OCI-LY1 (cell line): ENCODE measurements at regions not wholly inside any gene's neighbourhood (a gene's known extent, or its start where the extent isn't known, plus 50 kb on each side); places are given as distances from the start of the nearest gene placed in this dataset.

Experiments
- H2AFZ ChIP-seq: fragments of 200-600 bp; sonication (generic), shearing (Covaris generic); 2 replicates; pipeline ENCODE4 v1.6.0; 2014; ENCODE audit warnings: antibody characterized with exemption, mild to moderate bottlenecking, low read length
- H3F3A ChIP-seq: fragments of 200-600 bp; sonication (generic), shearing (Covaris generic); 2 replicates; pipeline ENCODE4 v1.6.0; 2014; ENCODE audit warnings: mild to moderate bottlenecking, antibody characterized with exemption, low read length, moderate library complexity; ENCODE audit not compliant: insufficient read depth
- H3K27ac ChIP-seq: fragments of 200-600 bp; sonication (generic); 2 replicates; pipeline ENCODE4 v1.5.1; 2014; ENCODE audit warnings: low read length, mixed run types, mild to moderate bottlenecking, low read depth; ENCODE audit not compliant: poor library complexity, severe bottlenecking
- H3K27me3 ChIP-seq: fragments of 200-600 bp; sonication (generic); 2 replicates; pipeline ENCODE4 v1.6.0; 2014; ENCODE audit warnings: antibody characterized with exemption, mild to moderate bottlenecking, low read length, moderate library complexity; ENCODE audit not compliant: insufficient read depth
- H3K36me3 ChIP-seq: fragments of 200-600 bp; sonication (generic); 2 replicates; pipeline ENCODE4 v1.6.1; 2014; ENCODE audit warnings: mild to moderate bottlenecking, antibody characterized with exemption, low read length, moderate library complexity, mixed read lengths; ENCODE audit not compliant: insufficient read depth
- H3K4me1 ChIP-seq: fragments of 200-600 bp; sonication (generic); 2 replicates; pipeline ENCODE4 v1.5.1; 2014; ENCODE audit warnings: mild to moderate bottlenecking, low read length, moderate library complexity; ENCODE audit not compliant: insufficient read depth, severe bottlenecking
- H3K4me2 ChIP-seq: fragments of 200-600 bp; sonication (generic), shearing (Covaris generic); 2 replicates; pipeline ENCODE4 v1.6.1; 2014; ENCODE audit warnings: low read length
- H3K4me3 ChIP-seq: fragments of 200-600 bp; sonication (generic); 2 replicates; pipeline ENCODE4 v1.5.1; 2014; ENCODE audit warnings: low read length, low read depth, mild to moderate bottlenecking, mixed read lengths; ENCODE audit not compliant: poor library complexity, severe bottlenecking
- H3K79me2 ChIP-seq: fragments of 200-600 bp; shearing (Covaris generic); 2 replicates; pipeline ENCODE4 v1.6.1; 2016; ENCODE audit warnings: mixed run types, low read length, mixed read lengths; ENCODE audit not compliant: insufficient read depth
- H3K9ac ChIP-seq: fragments of 200-600 bp; sonication (generic), shearing (Covaris generic); 2 replicates; pipeline ENCODE4 v1.6.1; 2014; ENCODE audit warnings: mild to moderate bottlenecking, low read length, mixed read lengths
- H3K9me2 ChIP-seq: fragments of 200-600 bp; sonication (generic), shearing (Covaris generic); 2 replicates; pipeline ENCODE4 v1.6.1; 2014; ENCODE audit warnings: low read depth, mild to moderate bottlenecking, low read length, mixed read lengths
- H3K9me3 ChIP-seq: fragments of 200-600 bp; shearing (Covaris generic); 2 replicates; pipeline ENCODE4 v1.6.1; 2014; ENCODE audit warnings: low read length, mixed read lengths
- H4K20me1 ChIP-seq: fragments of 200-600 bp; sonication (generic), shearing (Covaris generic); 2 replicates; pipeline ENCODE4 v1.6.0; 2016; ENCODE audit warnings: mild to moderate bottlenecking, low read length; ENCODE audit not compliant: insufficient read depth
- CTCF ChIP-seq: fragments of 200-600 bp; sonication (generic), shearing (Covaris generic); IDR thresholded peaks from 2 replicates; pipeline ENCODE4 v1.5.1; 2017; ENCODE audit warnings: mild to moderate bottlenecking, antibody characterized with exemption, low read length, moderate library complexity, mixed read lengths
- EZH2 ChIP-seq: fragments of 200-600 bp; sonication (generic), shearing (Covaris generic); IDR thresholded peaks from 2 replicates; pipeline ENCODE4 v1.8.0; 2017; ENCODE audit warnings: borderline replicate concordance, mixed run types, mild to moderate bottlenecking, antibody characterized with exemption, low read length, moderate library complexity, mixed read lengths

- Histone ChIP-seq H3K27me3 (no peaks in the 10 kb centered on the region), H3K4me1 (no peaks in the 10 kb centered on the region), H3K9me3 (no peaks in the 10 kb centered on the region), H3K9me2 (no peaks in the 10 kb centered on the region), H3K36me3 (no peaks in the 10 kb centered on the region), H3K27ac (no peak overlapping the region), H3F3A (no peaks in the 10 kb centered on the region), H3K79me2 (no peaks in the 10 kb centered on the region), H3K4me2 (no peak overlapping the region), H3K4me3 (no peak overlapping the region), H3K9ac (no peak overlapping the region), H2AFZ (no peak overlapping the region), H4K20me1 (no peaks in the 10 kb centered on the region)
- TF ChIP-seq CTCF (no peak), EZH2 (no peak)
These were observed 492.9 kb downstream of the SIPA1L2 start for GRCh38 chr1:232137066-232137465.

GRCh38 chr1:232136136-232136535, 493.8 kb downstream of the SIPA1L2 start:
- TF ChIP-seq CTCF (no peak), EZH2 (no peak)
- H3K79me2 ChIP-seq, result no peaks in the 10 kb centered on the region
- H3K9me2 ChIP-seq, result no peaks in the 10 kb centered on the region
- H3F3A ChIP-seq, result no peaks in the 10 kb centered on the region
- no peak overlapping the region for H3K4me2 ChIP-seq
- no peaks in the 10 kb centered on the region for H3K27me3 ChIP-seq
- H4K20me1 ChIP-seq, result no peaks in the 10 kb centered on the region
- H3K36me3 ChIP-seq, result no peaks in the 10 kb centered on the region
- no peak overlapping the region for H3K27ac ChIP-seq
- no peak overlapping the region for H3K9ac ChIP-seq
- no peaks in the 10 kb centered on the region for H3K9me3 ChIP-seq
- H2AFZ ChIP-seq, result no peak overlapping the region
- H3K4me1 ChIP-seq, result no peaks in the 10 kb centered on the region
- H3K4me3 ChIP-seq, result no peak overlapping the region

- H4K20me1 ChIP-seq, result no peaks in the 10 kb centered on the region
- H2AFZ ChIP-seq, result no peak overlapping the region
- H3F3A ChIP-seq, result no peaks in the 10 kb centered on the region
- no peaks in the 10 kb centered on the region for H3K9me2 ChIP-seq
- H3K4me1 ChIP-seq, result no peaks in the 10 kb centered on the region
- TF ChIP-seq EZH2 (no peak), CTCF (no peak)
- no peak overlapping the region for H3K9ac ChIP-seq
- H3K79me2 ChIP-seq, result no peaks in the 10 kb centered on the region
- H3K4me3 ChIP-seq, result no peak overlapping the region
- H3K27ac ChIP-seq, result no peak overlapping the region
- no peaks in the 10 kb centered on the region for H3K27me3 ChIP-seq
- H3K4me2 ChIP-seq, result no peak overlapping the region
- no peaks in the 10 kb centered on the region; the same call in 1 of the 2 replicates for H3K36me3 ChIP-seq
- H3K9me3 ChIP-seq, result 0 out of 2 replicates have a peak, but pooled peaks cover 3% of the 10 kb centered on the region
These were observed 495.6 kb downstream of the SIPA1L2 start for GRCh38 chr1:232134365-232134764.
